Activated CD4-positive, alpha-beta T cell treated with anti-CD3 and anti-CD28 coated beads, Interleukin-2, amount 10 ng/mL, durations not matched to agents 7 days and 5 days (primary cell): ENCODE measurements at regions not wholly inside any gene's neighbourhood (a gene's known extent, or its start where the extent isn't known, plus 50 kb on each side); places are given as distances from the start of the nearest gene placed in this dataset.
"Not testable (repeated sequence)": the region's sequence is repeated elsewhere in the genome, so short reads cannot be mapped to it uniquely, and the experiment has no call there.

Source experiments
- CTCF ChIA-PET: fragments of 350-600 bp; sonication (Branson Sonifier 250); formaldehyde crosslinking; loops from one replicate; lab custom pipeline; 2021; ENCODE audit warnings: antibody characterized with exemption; lab: Charles Lee
- POLR2A ChIA-PET: fragments of 350-600 bp; sonication (Branson Sonifier 250); formaldehyde crosslinking; loops from one replicate; lab custom pipeline; 2021; ENCODE audit warnings: antibody characterized with exemption; lab: Charles Lee
- DNase-seq: peaks from one replicate; pipeline ENCODE4 v3.0.0-alpha.2; 2020
- H3K27ac Mint-ChIP-seq: one replicate; pipeline ENCODE4 v1.8.0; 2021; ENCODE audit warnings: mild to moderate bottlenecking, moderate library complexity, mixed read lengths
- H3K27me3 Mint-ChIP-seq: one replicate; pipeline ENCODE4 v1.8.0; 2021; ENCODE audit warnings: mixed read lengths
- H3K36me3 Mint-ChIP-seq: one replicate; pipeline ENCODE4 v1.8.0; 2021; ENCODE audit warnings: low read depth, mixed read lengths
- H3K4me1 Mint-ChIP-seq: one replicate; pipeline ENCODE4 v1.8.0; 2021; ENCODE audit warnings: mixed read lengths
- H3K4me3 Mint-ChIP-seq: one replicate; pipeline ENCODE4 v1.8.0; 2021; ENCODE audit warnings: mild to moderate bottlenecking, moderate library complexity, mixed read lengths
- H3K9me3 Mint-ChIP-seq: one replicate; pipeline ENCODE4 v1.8.0; 2021; ENCODE audit warnings: mixed read lengths

- no peak for DNase-seq
- Mint-ChIP-seq H3K36me3 (no peaks in the 10 kb centered on the region), H3K4me1 (no peaks in the 10 kb centered on the region), H3K4me3 (no peak overlapping the region), H3K27me3 (peaks cover 1% of the 10 kb centered on the region), H3K9me3 (no peaks in the 10 kb centered on the region), H3K27ac (no peak overlapping the region)
- CTCF ChIA-PET, result no interaction called here
- POLR2A ChIA-PET, result no interaction called here
Observed at GRCh38 chr16:25413975-25414374, 156.3 kb upstream of the ZKSCAN2 start.

GRCh38 chr16:25413133-25413532 is 155.5 kb upstream of the ZKSCAN2 start:
- Mint-ChIP-seq H3K27ac (no peak overlapping the region), H3K4me1 (no peaks in the 10 kb centered on the region), H3K9me3 (no peaks in the 10 kb centered on the region), H3K36me3 (no peaks in the 10 kb centered on the region), H3K4me3 (no peak overlapping the region), H3K27me3 (peaks cover 1% of the 10 kb centered on the region)
- CTCF ChIA-PET, result no interaction called here
- no peak for DNase-seq
- POLR2A ChIA-PET, result no interaction called here

GRCh38 chr16:25411396-25412081 is 153.9 kb upstream of the ZKSCAN2 start:
- Mint-ChIP-seq H3K9me3 (no peaks in the 10 kb centered on the region), H3K36me3 (no peaks in the 10 kb centered on the region), H3K27ac (no peak overlapping the region), H3K27me3 (peaks cover 1% of the 10 kb centered on the region), H3K4me1 (no peaks in the 10 kb centered on the region), H3K4me3 (no peak overlapping the region)
- ChIA-PET CTCF (interaction anchor here (0.6 kb wide), 1 partner anchor 213 kb away, joined by 6 read pairs; no protein-coding TSS in a partner anchor), POLR2A (interaction anchor here (0.6 to 0.7 kb wide), 2 partner anchors 134 to 965 kb away, joined by 3 read pairs; no protein-coding TSS in a partner anchor)
- no peak for DNase-seq

GRCh38 chr16:25403852-25404251 is 146.2 kb upstream of the ZKSCAN2 start:
- no peak overlapping the region for H3K27ac Mint-ChIP-seq
- ChIA-PET CTCF (no interaction called here), POLR2A (no interaction called here)
- DNase-seq, result no peak
- H3K4me1 Mint-ChIP-seq, result no peaks in the 10 kb centered on the region
- no peak overlapping the region for H3K4me3 Mint-ChIP-seq
- no peaks in the 10 kb centered on the region for H3K36me3 Mint-ChIP-seq
- H3K27me3 Mint-ChIP-seq, result no peaks in the 10 kb centered on the region
- peaks cover 3% of the 10 kb centered on the region for H3K9me3 Mint-ChIP-seq

- no peak for DNase-seq
- ChIA-PET CTCF (no interaction called here), POLR2A (no interaction called here)
- Mint-ChIP-seq H3K27me3 (peaks cover 2% of the 10 kb centered on the region), H3K4me1 (no peaks in the 10 kb centered on the region), H3K36me3 (no peaks in the 10 kb centered on the region), H3K4me3 (no peak overlapping the region), H3K27ac (no peak overlapping the region), H3K9me3 (peaks cover 6% of the 10 kb centered on the region)
Observed at GRCh38 chr16:25395528-25395927, 137.9 kb upstream of the ZKSCAN2 start.

GRCh38 chr16:25390761-25391160 is 133.1 kb upstream of the ZKSCAN2 start:
- ChIA-PET CTCF (no interaction called here), POLR2A (no interaction called here)
- Mint-ChIP-seq H3K4me3 (no peak overlapping the region), H3K9me3 (peaks cover under 1% of the 10 kb centered on the region), H3K27me3 (peaks cover under 1% of the 10 kb centered on the region), H3K36me3 (no peaks in the 10 kb centered on the region), H3K4me1 (no peaks in the 10 kb centered on the region), H3K27ac (no peak overlapping the region)
- no peak for DNase-seq

- H3K27ac Mint-ChIP-seq, result no peak overlapping the region
- CTCF ChIA-PET, result no interaction called here
Observed at GRCh38 chr16:25374556-25374955, 116.9 kb upstream of the ZKSCAN2 start.

GRCh38 chr16:25372716-25373115 is 115.1 kb upstream of the ZKSCAN2 start:
- POLR2A ChIA-PET, result no interaction called here

More at GRCh38 chr16:25374556-25374955, 116.9 kb upstream of the ZKSCAN2 start:
- no peaks in the 10 kb centered on the region for H3K36me3 Mint-ChIP-seq
- POLR2A ChIA-PET, result no interaction called here
- no peaks in the 10 kb centered on the region for H3K4me1 Mint-ChIP-seq
- DNase-seq, result no peak
- H3K27me3 Mint-ChIP-seq, result no peaks in the 10 kb centered on the region
- H3K9me3 Mint-ChIP-seq, result no peaks in the 10 kb centered on the region
- no peak overlapping the region for H3K4me3 Mint-ChIP-seq

GRCh38 chr16:25371342-25371741 is 113.7 kb upstream of the ZKSCAN2 start:
- ChIA-PET CTCF (no interaction called here), POLR2A (no interaction called here)
- Mint-ChIP-seq H3K9me3 (no peaks in the 10 kb centered on the region), H3K4me1 (no peaks in the 10 kb centered on the region), H3K36me3 (no peaks in the 10 kb centered on the region), H3K4me3 (no peak overlapping the region), H3K27me3 (no peaks in the 10 kb centered on the region), H3K27ac (no peak overlapping the region)
- no peak for DNase-seq

More at GRCh38 chr16:25372716-25373115, 115.1 kb upstream of the ZKSCAN2 start:
- Mint-ChIP-seq H3K27me3 (no peaks in the 10 kb centered on the region), H3K27ac (no peak overlapping the region), H3K4me3 (no peak overlapping the region), H3K36me3 (no peaks in the 10 kb centered on the region), H3K9me3 (no peaks in the 10 kb centered on the region), H3K4me1 (no peaks in the 10 kb centered on the region)
- CTCF ChIA-PET, result no interaction called here
- no peak for DNase-seq

GRCh38 chr16:25370541-25370940 is 112.9 kb upstream of the ZKSCAN2 start:
- Mint-ChIP-seq H3K4me3 (no peak overlapping the region), H3K36me3 (no peaks in the 10 kb centered on the region), H3K27me3 (no peaks in the 10 kb centered on the region), H3K9me3 (no peaks in the 10 kb centered on the region), H3K4me1 (no peaks in the 10 kb centered on the region), H3K27ac (no peak overlapping the region)
- ChIA-PET CTCF (no interaction called here), POLR2A (no interaction called here)
- DNase-seq, result no peak

GRCh38 chr16:25367773-25368524 is 110.3 kb upstream of the ZKSCAN2 start:
- DNase-seq, result no peak
- no peak overlapping the region for H3K27ac Mint-ChIP-seq
- ChIA-PET CTCF (no interaction called here), POLR2A (no interaction called here)
- no peaks in the 10 kb centered on the region for H3K4me1 Mint-ChIP-seq
- H3K27me3 Mint-ChIP-seq, result no peaks in the 10 kb centered on the region
- H3K4me3 Mint-ChIP-seq, result no peak overlapping the region
- no peaks in the 10 kb centered on the region for H3K36me3 Mint-ChIP-seq
- H3K9me3 Mint-ChIP-seq, result no peaks in the 10 kb centered on the region

- Mint-ChIP-seq H3K27ac (no peak overlapping the region), H3K27me3 (no peaks in the 10 kb centered on the region), H3K4me3 (no peak overlapping the region), H3K9me3 (no peaks in the 10 kb centered on the region), H3K4me1 (no peaks in the 10 kb centered on the region), H3K36me3 (no peaks in the 10 kb centered on the region)
- ChIA-PET POLR2A (no interaction called here), CTCF (no interaction called here)
- no peak for DNase-seq
Observed at GRCh38 chr16:25366078-25366477, 108.4 kb upstream of the ZKSCAN2 start.

GRCh38 chr16:25359516-25359915 is 101.9 kb upstream of the ZKSCAN2 start:
- DNase-seq, POLR2A ChIA-PET, CTCF ChIA-PET, H3K4me1 Mint-ChIP-seq, H3K27ac Mint-ChIP-seq, H3K27me3 Mint-ChIP-seq, H3K36me3 Mint-ChIP-seq, H3K9me3 Mint-ChIP-seq, H3K4me3 Mint-ChIP-seq: not testable (repeated sequence)
